ENCODE measurements at regions not wholly inside any gene's neighbourhood (a gene's known extent, or its start where the extent isn't known, plus 50 kb on each side); places are given as distances from the start of the nearest gene placed in this dataset.

GRCh38 chr9:1474671-1475070, 424.5 kb downstream of the DMRT2 start:
- DNase-seq (ENCODE audit: low read depth in 2 of 2), result no peak

- DNase-seq (ENCODE audit: low read depth in 2 of 2), result no peak
Measured at GRCh38 chr9:1490341-1491232, 440.4 kb downstream of the DMRT2 start.

DNA sequence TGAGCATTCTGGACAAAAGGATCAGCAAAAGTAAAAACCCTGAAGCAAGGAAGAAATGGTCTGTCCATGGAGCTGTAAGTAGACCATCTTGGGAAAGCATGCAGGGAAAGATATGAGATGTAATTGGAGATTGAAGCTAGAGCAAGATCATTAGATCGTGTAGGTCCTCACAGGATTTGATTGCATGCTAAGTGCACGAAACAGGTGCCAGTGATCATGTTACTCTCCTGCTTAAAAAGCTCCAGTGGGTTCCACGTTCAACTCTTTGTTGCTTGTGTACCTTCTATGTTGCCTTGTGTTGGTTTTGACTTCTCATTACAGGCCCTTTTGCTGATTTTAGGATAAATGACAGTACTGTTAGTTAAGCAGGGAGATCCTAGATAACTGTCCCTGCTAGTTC, 442.0 kb downstream of the DMRT2 start:
- no peak for DNase-seq (ENCODE audit: low read depth in 2 of 2)

DNA sequence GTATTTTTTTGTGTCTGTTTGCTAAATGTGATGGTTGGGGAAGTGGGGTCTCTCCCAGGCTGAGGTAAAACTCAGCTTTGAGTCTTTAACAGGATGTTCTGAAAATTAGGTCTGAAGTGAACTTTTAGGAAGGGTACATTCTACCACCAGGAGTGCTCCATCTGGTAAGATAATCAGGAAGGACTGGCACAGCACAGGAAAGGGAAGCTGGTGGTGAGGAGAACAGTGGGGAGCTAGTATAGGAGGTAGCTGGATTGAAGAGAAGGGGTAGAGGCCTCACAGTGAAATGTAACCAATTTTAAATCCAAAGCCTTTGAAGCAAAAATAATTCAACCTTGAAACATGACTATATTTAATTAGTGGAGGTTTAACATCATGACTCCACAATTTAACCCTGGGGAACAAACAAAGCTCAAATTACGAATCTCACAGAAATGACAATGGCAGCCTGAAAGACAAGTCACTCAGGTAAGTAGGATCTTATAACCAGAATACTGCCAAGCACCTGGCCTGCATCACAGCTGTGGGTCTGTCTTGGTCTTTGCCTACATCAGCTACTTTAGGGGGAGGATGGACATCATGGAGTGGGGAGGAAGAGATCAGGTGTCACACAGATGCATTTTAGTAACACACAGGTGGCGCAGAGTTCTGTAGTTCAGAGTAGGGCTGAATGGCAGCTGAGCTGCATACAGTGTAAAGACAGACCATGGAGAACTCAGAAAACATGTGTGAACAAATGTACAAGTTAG, 445.3 kb downstream of the DMRT2 start:
- no peak for DNase-seq (ENCODE audit: low read depth in 2 of 2)

- DNase-seq (ENCODE audit: low read depth in 2 of 2), result no peak
Measured at GRCh38 chr9:1505489-1505888, 455.3 kb downstream of the DMRT2 start.

- no peak for DNase-seq (ENCODE audit: low read depth in 2 of 2)
Measured at GRCh38 chr9:1510712-1511111, 460.6 kb downstream of the DMRT2 start.

DNA sequence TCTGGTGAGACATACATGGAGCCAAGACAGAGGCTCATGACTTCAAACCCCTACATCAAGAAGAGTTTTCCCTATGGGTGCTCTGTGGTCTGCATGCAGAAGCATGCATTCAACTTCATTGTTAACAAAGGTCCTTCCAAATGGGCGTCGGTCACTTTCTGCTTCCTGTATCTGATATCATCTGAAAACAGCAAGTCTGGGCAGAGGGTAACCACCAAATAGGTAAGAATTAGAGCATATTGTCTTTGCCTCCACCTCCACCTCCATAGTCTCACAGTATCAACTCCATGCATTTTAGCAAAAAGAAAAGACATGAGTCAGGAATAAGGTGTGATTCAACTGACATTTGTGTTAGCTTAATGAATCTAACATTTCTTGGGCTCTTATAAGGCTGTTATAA, 462.9 kb downstream of the DMRT2 start:
- no peak for DNase-seq (ENCODE audit: low read depth in 2 of 2)

GRCh38 chr9:1514250-1514649, 464.1 kb downstream of the DMRT2 start:
- DNase-seq (ENCODE audit: low read depth in 2 of 2), result no peak

DNA sequence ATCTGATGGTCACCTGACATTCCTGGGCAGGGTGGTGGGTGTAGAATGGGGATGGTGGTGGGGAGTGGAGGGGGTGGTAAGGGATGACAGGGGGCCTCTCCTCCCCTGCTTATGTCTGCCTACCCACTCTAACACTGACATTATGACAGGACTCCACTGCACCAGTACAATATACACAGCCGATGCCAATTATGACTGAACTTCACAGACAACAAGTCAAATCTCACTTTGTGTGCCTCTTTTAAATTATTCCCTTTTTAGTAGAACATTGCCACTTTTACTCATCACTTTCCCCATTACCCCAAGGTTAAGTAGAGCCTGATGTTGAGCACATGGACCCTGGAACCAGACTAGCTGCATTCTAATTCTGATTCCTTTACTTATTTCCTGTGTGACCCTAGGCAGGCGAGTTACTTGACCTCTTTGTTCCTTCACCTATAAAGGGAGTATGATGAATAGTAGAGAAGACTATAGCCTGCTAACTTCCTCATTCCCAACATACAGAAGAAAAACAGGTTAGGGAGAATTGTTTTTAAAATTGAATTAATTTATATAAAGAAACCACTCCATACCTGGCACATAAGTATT, 464.7 kb downstream of the DMRT2 start:
- DNase-seq (ENCODE audit: low read depth in 2 of 2), result no peak

DNA sequence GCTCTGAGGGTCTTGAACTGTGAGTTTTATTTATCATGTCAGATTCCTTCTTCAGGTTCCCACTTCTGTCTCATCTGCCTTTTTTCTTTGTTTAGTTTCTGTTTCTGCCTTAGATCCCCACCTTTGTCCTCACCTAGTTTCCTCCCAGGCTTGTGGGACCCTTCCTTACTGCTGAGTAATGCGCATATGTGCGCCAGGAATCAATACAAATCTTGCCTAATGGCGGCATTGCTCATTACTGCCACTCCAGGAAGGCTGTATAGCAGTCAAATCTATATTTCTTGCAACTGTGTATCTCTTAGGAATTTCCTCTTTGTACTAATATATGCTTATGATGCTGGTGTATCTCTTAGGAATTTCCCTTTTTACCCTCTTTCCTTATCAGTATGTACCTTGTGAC, 465.4 kb downstream of the DMRT2 start:
- no peak for DNase-seq (ENCODE audit: low read depth in 2 of 2)

DNA sequence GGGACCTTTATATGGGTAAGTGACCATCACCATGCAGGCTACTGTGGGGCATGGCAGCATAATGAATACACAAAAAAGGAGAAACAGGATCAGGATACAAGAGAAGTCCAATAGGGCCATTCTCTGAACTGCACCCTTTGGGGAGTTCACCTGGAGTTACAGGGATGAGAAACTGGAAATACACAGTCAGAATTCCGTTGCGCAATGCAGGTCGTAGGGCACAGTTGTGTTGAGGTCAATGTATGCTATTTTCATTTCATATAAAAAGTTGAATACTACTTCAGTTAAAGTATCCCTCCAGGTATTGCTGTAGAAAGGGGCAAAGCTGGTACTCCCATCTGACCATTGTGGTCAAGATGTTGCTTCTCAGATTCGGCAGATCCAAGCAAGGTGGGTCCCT, 471.4 kb downstream of the DMRT2 start:
- no peak for DNase-seq (ENCODE audit: low read depth in 2 of 2)

DNA sequence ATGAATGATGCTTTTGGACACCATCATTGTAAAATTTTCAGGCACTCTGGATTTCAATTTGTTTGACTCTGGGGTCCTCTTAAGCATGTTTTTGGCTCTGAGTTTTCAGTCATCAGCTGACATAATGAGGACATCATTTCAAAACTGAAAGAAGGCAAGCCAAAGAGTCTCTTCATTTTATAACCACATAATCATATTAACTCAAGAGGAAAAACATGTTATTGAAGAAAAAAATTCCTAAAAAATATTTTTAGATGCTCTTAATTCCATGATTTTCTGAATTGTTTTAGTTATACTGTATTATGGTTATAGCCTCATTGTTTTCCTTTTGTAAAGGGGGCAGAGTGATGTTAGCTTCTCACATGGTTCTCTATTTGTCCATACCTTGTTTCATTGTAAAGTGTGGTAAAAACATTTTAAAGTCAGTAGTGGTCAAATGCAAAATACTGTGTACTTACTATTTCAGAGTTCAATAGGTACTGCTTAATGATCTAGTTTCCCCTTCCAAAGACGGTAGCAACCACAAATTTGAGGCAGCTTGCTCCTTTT, 472.1 kb downstream of the DMRT2 start:
- no peak for DNase-seq (ENCODE audit: low read depth in 2 of 2)

- DNase-seq (ENCODE audit: low read depth in 2 of 2), result no peak
Measured at GRCh38 chr9:1528456-1528855, 478.3 kb downstream of the DMRT2 start.

GRCh38 chr9:1530696-1531095, 480.5 kb downstream of the DMRT2 start:
- DNase-seq (ENCODE audit: low read depth in 2 of 2), result no peak

GRCh38 chr9:1531424-1531823, 481.3 kb downstream of the DMRT2 start:
- no peak for DNase-seq (ENCODE audit: low read depth in 2 of 2)

DNA sequence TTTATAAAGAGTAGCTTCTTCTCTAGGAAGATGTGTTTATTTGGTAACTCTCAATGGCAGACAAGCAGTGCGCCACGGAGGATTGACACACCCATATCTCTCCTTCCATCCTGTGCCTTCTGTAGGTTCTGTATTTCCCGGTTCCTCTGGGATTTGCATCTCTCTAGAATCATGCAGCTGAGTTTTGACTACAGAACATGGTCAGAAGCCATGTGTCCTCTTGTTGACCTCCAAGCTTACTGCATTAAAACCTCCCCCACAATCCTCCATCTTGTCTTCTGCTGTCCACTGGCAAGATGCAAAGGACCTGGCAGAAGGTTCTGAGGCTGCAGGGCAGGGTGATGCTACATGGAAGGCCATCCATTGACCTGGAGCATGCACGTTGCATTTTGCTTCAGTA, 482.0 kb downstream of the DMRT2 start:
- DNase-seq (ENCODE audit: low read depth in 2 of 2), result no peak

GRCh38 chr9:1535051-1535450, 480.1 kb upstream of the SMARCA2 start:
- DNase-seq (ENCODE audit: low read depth in 2 of 2), result no peak

DNA sequence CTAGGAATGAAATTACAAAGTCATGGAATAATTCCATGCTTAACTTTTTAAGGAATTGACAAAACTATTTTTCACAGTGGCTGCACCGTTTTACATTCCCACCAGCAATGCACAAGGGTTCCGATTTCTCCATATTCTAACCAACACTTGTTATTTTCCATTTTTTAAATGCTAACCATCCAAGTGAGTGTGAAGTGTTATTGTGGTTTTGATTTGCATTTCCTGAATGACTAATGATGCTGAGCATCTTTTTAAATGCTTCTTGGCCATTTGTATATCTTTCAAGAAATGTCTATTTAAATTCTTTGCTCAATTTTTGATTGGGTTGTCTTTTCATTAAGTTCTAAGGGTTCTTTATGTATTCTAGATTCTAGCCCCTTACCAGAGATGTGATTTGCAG, 479.5 kb upstream of the SMARCA2 start:
- DNase-seq (ENCODE audit: low read depth in 2 of 2), result no peak

DNA sequence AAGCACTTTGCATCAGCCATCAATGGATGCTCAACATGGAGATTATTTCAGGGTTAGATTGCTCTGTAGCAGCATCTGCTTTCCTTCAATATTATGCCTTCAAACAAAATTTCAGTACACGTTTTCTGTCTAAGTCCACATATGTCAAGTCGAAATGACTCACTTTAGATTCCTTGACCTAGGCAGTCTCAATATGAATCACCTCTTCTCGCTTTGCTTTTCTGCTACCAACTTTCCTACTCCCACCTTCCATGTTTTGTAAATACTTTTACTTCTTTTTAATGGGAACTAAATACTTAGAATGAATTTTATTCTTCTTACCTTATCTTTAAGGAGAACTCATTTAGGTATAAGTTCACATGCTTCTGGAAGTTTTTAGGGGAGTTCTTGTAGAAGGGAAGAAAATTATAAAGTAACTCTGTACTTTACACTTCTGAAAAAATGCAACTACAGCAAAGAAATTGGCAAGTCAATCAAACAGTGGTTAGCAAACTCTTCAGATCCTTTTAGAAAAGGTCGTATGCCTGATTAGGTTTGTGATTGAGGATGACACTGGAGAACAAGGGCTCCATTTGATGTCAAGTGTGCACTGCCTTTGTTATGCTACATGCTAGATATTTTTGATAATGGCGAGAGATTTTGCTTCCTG, 478.5 kb upstream of the SMARCA2 start:
- no peak for DNase-seq (ENCODE audit: low read depth in 2 of 2)

- DNase-seq (ENCODE audit: low read depth in 2 of 2), result no peak
Measured at GRCh38 chr9:1538301-1538700, 476.8 kb upstream of the SMARCA2 start.

- DNase-seq (ENCODE audit: low read depth in 2 of 2), result no peak
Measured at GRCh38 chr9:1539216-1539615, 475.9 kb upstream of the SMARCA2 start.

DNA sequence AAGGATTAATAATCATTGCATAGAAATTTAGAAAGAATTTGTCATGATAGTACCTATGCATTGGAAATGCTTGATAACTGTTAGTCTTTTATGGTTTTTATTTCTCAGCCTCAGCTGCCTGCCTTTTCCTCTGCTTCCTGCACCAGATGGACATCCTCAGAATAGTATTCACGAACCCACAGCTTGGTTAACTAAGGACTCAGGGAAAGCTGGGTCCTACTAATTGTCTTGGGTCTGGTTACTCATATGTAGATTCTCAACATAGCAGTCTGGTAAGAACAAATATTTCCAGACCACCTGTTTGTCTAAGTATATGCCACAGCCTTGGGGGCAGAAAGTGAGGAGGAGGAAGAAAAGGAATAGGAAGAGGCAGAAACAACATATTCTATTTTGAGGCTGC, 464.5 kb upstream of the SMARCA2 start:
- no peak for DNase-seq (ENCODE audit: low read depth in 2 of 2)

Measured in stimulated activated CD4-positive, alpha-beta T cell treated with anti-CD3 and anti-CD28 coated beads, Interleukin-15, amount 100 ng/mL, for 48 hours (primary cell).